ENCODE measurements at regions not wholly inside any gene's neighbourhood (a gene's known extent, or its start where the extent isn't known, plus 50 kb on each side); places are given as distances from the start of the nearest gene placed in this dataset.
"Not testable (repeated sequence)": the region's sequence is repeated elsewhere in the genome, so short reads cannot be mapped to it uniquely, and the experiment has no call there.

GRCh38 chr12:9308163-9308562, 100.0 kb upstream of the PZP start:
- TF ChIP-seq PHF8 (CRISPR knock-in tag; IDR thresholded peaks at IDR 0.05); HDAC2 (CRISPR knock-in tag; IDR thresholded peaks at IDR 0.05); ZNF546 (CRISPR knock-in tag; conservative IDR thresholded peaks at IDR 0.05); MBD4 (IDR thresholded peaks at IDR 0.05; ENCODE audit: borderline replicate concordance, low read length): not testable (repeated sequence)
